Astrocyte of the spinal cord (primary cell): ENCODE measurements at regions not wholly inside any gene's neighbourhood (a gene's known extent, or its start where the extent isn't known, plus 50 kb on each side); places are given as distances from the start of the nearest gene placed in this dataset.
A peak's percentile ranks its signal among the peaks of the same experiment; 100 is the strongest.

Source experiments
- DNase-seq: peaks from one replicate; pipeline ENCODE4 v3.0.0; 2011; ENCODE audit warnings: low read depth, low spot score
- H3K4me3 ChIP-seq: 2 replicates; pipeline ENCODE4 v1.5.1; 2011; ENCODE audit warnings: low read depth, mild to moderate bottlenecking, low read length, moderate library complexity
- in situ Hi-C: cut with HindIII; loops from 2 replicates; pipeline ENCODE4 v1.10.0; 2017; ENCODE audit warnings: low sequenced_read_pairs
- TF ChIP-seq, protein P1 (sequence below): IDR thresholded peaks from 2 replicates; pipeline ENCODE4 v1.5.1; 2012; ENCODE audit warnings: low read depth, mild to moderate bottlenecking, low read length, inconsistent platforms

DNA sequence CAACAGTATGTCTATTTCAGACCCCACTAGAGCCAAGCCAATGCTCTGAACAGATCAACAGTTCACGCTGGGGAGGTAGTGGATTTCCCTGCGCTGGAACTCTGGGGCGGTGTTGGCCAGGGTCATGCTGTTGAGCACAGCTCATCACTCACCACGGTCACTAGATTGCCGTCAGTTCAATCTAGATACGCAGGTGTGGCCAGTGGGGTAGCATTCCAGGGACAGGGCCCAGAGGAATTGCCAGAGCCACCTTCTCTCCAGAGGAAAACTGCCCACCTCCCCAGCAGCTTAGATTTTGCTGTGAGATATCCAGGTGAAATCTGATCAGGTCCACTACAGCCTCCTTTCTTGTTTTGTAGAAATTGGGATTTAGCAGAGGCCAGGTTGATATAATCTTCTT, 101.8 kb downstream of the SOX11 start:
- in situ Hi-C loops = no loop called here
- no peak for DNase-seq
- TF ChIP-seq, protein P1, sequence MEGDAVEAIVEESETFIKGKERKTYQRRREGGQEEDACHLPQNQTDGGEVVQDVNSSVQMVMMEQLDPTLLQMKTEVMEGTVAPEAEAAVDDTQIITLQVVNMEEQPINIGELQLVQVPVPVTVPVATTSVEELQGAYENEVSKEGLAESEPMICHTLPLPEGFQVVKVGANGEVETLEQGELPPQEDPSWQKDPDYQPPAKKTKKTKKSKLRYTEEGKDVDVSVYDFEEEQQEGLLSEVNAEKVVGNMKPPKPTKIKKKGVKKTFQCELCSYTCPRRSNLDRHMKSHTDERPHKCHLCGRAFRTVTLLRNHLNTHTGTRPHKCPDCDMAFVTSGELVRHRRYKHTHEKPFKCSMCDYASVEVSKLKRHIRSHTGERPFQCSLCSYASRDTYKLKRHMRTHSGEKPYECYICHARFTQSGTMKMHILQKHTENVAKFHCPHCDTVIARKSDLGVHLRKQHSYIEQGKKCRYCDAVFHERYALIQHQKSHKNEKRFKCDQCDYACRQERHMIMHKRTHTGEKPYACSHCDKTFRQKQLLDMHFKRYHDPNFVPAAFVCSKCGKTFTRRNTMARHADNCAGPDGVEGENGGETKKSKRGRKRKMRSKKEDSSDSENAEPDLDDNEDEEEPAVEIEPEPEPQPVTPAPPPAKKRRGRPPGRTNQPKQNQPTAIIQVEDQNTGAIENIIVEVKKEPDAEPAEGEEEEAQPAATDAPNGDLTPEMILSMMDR = no peak
- H3K4me3 ChIP-seq = no peak overlapping the region

GRCh38 chr2:5798084-5798483, 105.9 kb downstream of the SOX11 start:
- in situ Hi-C loops = no loop called here
- no peak overlapping the region for H3K4me3 ChIP-seq
- DNase-seq = peak; percentile 64
- TF ChIP-seq, protein P1 = no peak

GRCh38 chr2:5799348-5799747, 107.2 kb downstream of the SOX11 start:
- no peak overlapping the region for H3K4me3 ChIP-seq
- in situ Hi-C loops = no loop called here
- TF ChIP-seq, protein P1 = no peak
- no peak for DNase-seq

- DNase-seq = peak; percentile 77
- in situ Hi-C loops = no loop called here
- TF ChIP-seq, protein P1 = no peak
Observed at GRCh38 chr2:5803547-5803946, 111.4 kb downstream of the SOX11 start.

DNA sequence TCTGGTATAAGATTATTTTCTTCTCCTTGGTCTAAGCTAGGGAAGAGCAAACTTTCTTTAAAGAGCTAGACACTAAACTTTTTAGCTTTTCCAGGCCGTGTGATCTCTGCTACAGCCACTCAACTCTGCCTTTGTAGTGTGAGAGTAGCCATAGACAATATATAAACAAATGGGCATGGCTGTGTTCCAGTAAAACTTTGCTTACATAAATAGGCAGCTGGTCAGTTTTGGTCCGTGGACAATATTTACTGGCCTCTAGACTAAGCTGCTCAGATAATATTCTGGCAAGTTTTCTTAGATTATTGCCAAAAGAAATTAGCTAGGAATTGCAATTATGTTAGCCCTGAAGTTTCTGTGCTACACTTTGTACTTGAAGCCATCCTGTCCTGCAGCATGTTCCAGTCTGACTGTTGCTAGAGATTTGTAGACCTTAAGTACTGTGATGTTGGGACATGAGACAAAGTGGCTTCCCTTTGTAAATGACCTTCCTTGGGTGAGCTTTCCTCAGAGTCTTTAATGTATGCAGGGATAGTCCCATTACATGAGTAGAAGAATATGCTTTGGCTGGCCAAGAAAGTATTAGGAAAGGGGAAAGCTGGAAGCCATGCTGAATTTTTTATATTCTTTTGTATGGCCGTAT, 126.9 kb downstream of the SOX11 start:
- H3K4me3 ChIP-seq = no peak overlapping the region
- TF ChIP-seq, protein P1 = no peak
- DNase-seq = no peak
- in situ Hi-C loops = no loop called here

More at GRCh38 chr2:5803547-5803946, 111.4 kb downstream of the SOX11 start:
- no peak overlapping the region for H3K4me3 ChIP-seq

- TF ChIP-seq, protein P1 = no peak
Observed at GRCh38 chr2:5824126-5824525, 131.9 kb downstream of the SOX11 start.

GRCh38 chr2:5825686-5826085, 133.5 kb downstream of the SOX11 start:
- in situ Hi-C loops = no loop called here
- TF ChIP-seq, protein P1 = no peak
- no peak for DNase-seq
- H3K4me3 ChIP-seq = no peak overlapping the region

More at GRCh38 chr2:5824126-5824525, 131.9 kb downstream of the SOX11 start:
- in situ Hi-C loops = no loop called here
- no peak overlapping the region for H3K4me3 ChIP-seq
- DNase-seq = no peak
